Spinal cord (tissue), 9 donors: ENCODE measurements at regions not wholly inside any gene's neighbourhood (a gene's known extent, or its start where the extent isn't known, plus 50 kb on each side); places are given as distances from the start of the nearest gene placed in this dataset.

ENCODE experiments used
- DNase-seq, 6 donors: peaks; one replicate each; pipeline versions ENCODE4 v3.0.0 to v3.0.0-alpha.2; 2013 to 2015; ENCODE audit warnings: low spot score in 6 of 6, low read depth in 4 of 6
- H3K27ac ChIP-seq: one replicate; pipeline ENCODE4 v1.5.1; 2013; ENCODE audit warnings: low read depth, low read length, control low read depth
- H3K27me3 ChIP-seq: one replicate; pipeline ENCODE4 v1.6.1; 2013; ENCODE audit warnings: low read length; ENCODE audit not compliant: control insufficient read depth, insufficient read depth
- H3K36me3 ChIP-seq: one replicate; pipeline ENCODE4 v1.6.1; 2013; ENCODE audit warnings: low read length; ENCODE audit not compliant: control insufficient read depth, insufficient read depth
- H3K4me1 ChIP-seq: one replicate; pipeline ENCODE4 v1.6.1; 2013; ENCODE audit warnings: low read length; ENCODE audit not compliant: control insufficient read depth, insufficient read depth
- H3K4me3 ChIP-seq: one replicate; pipeline ENCODE4 v1.5.1; 2013; ENCODE audit warnings: low read depth, low read length, control low read depth
- H3K9me3 ChIP-seq: one replicate; pipeline ENCODE4 v1.6.1; 2013; ENCODE audit warnings: low read length; ENCODE audit not compliant: control insufficient read depth, insufficient read depth
- WGBS: methylation state at CpG from one replicate; pipeline ENCODE4 v1.1.5; 2013; ENCODE audit warnings: missing lambda C conversion rate; ENCODE audit not compliant: insufficient coverage; 5-methylcytosine and 5-hydroxymethylcytosine counted together
- donor health status: healthy.

GRCh38 chr22:47343611-47344010 is 581.2 kb downstream of the TBC1D22A start:
- Histone ChIP-seq H3K27ac (no peak overlapping the region), H3K4me1 (no peaks in the 10 kb centered on the region), H3K4me3 (no peak overlapping the region), H3K27me3 (no peaks in the 10 kb centered on the region), H3K36me3 (no peaks in the 10 kb centered on the region), H3K9me3 (no peaks in the 10 kb centered on the region)
- no peak for DNase-seq
- 91% methylated on average over 7 of the region's 8 CpGs for WGBS

DNA sequence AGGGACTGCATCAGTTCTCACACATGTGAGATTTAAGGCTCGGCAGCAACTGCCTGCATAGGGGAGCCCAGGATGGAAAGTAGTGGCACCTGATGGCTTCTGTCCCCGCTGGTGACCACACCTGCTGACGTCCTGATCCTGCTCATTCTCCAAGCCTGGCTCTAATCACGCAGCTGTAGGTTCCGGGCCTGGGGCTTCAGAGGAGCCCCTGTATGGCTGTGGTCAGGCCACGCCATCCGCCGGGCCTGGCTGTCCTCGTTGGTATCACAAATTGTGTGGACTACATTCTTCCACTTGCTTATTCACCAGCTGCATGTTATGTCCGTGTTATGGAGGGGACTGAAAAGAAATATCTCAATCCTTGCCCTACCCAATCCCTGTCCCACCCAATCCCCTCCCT is 580.0 kb downstream of the TBC1D22A start:
- 92% methylated on average over 10 of the region's 10 CpGs for WGBS
- DNase-seq = no peak
- Histone ChIP-seq H3K9me3 (no peaks in the 10 kb centered on the region), H3K4me1 (no peaks in the 10 kb centered on the region), H3K27me3 (no peaks in the 10 kb centered on the region), H3K36me3 (no peaks in the 10 kb centered on the region), H3K27ac (no peak overlapping the region), H3K4me3 (no peak overlapping the region)

GRCh38 chr22:47341464-47341863 is 579.0 kb downstream of the TBC1D22A start:
- no peak for DNase-seq
- H3K9me3 ChIP-seq = no peaks in the 10 kb centered on the region
- H3K27me3 ChIP-seq = no peaks in the 10 kb centered on the region
- H3K4me1 ChIP-seq = peaks cover 4% of the 10 kb centered on the region
- 97% methylated on average over 7 of the region's 7 CpGs for WGBS
- H3K36me3 ChIP-seq = no peaks in the 10 kb centered on the region
- H3K4me3 ChIP-seq = no peak overlapping the region
- no peak overlapping the region for H3K27ac ChIP-seq

DNA sequence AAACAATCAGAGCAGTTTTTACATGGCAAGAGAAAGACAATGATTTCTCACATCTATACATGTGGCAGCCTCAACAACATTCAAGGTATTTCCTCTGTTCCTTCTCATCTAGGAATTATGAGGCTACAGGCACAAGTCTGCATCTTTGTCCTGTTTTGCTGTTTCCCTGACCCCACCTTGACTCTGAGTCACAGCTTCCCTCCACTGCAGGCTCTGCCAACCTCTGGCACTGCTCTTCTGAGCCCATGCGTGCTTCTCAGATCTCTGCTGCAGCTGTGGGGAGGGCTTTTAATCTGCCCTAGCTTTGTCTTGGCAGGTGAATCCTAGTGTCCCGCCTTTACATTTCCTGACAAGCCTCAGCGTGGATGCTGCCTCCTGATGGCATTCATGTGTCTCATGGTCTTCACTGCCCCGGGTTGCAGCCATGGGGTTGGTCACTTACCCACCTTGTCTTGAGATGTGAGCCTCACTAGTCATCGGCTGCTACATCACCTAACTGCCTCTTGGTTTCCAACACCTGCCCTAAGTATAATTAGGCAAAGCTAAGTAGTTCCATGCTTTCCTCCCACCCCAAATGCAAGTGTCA is 578.5 kb downstream of the TBC1D22A start:
- H3K36me3 ChIP-seq = no peaks in the 10 kb centered on the region
- no peaks in the 10 kb centered on the region for H3K27me3 ChIP-seq
- no peak overlapping the region for H3K27ac ChIP-seq
- WGBS = 84% methylated on average over 5 of the region's 5 CpGs
- H3K4me3 ChIP-seq = no peak overlapping the region
- peaks cover 4% of the 10 kb centered on the region for H3K4me1 ChIP-seq
- DNase-seq = no peak
- H3K9me3 ChIP-seq = no peaks in the 10 kb centered on the region

GRCh38 chr22:47337161-47337621 is 574.7 kb downstream of the TBC1D22A start:
- Histone ChIP-seq H3K27me3 (no peaks in the 10 kb centered on the region), H3K4me1 (peaks cover 7% of the 10 kb centered on the region), H3K9me3 (no peaks in the 10 kb centered on the region), H3K4me3 (no peak overlapping the region), H3K36me3 (no peaks in the 10 kb centered on the region), H3K27ac (no peak overlapping the region)
- WGBS = 33% methylated on average over 4 of the region's 8 CpGs
- peak; percentile 28 to 77 (median 34) for DNase-seq

- Histone ChIP-seq H3K27me3 (no peaks in the 10 kb centered on the region), H3K9me3 (no peaks in the 10 kb centered on the region), H3K36me3 (no peaks in the 10 kb centered on the region), H3K4me3 (no peak overlapping the region), H3K27ac (no peak overlapping the region), H3K4me1 (peaks cover 7% of the 10 kb centered on the region)
- DNase-seq = no peak
- WGBS = 100% methylated on average over 3 of the region's 3 CpGs
Observed at GRCh38 chr22:47335958-47336357, 573.5 kb downstream of the TBC1D22A start.

DNA sequence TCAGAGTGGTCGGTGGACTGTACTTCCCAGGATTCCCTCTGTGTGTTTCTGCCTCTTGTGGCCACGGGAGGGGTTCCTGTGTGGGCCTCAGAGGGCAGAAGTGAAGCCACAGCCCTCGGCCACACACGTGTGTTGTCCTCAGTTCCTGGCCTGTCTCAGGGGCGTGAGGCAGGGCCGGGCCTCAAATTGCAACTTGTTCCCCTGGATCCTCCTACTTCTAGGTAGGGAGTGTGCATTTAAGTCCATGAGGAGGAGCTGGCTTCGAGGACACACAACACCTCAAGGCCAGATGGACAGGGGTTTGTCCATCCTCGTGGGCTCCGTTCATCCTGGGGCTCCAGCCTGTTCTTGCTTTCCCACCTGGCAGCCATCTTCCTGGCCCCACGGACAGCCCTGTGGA is 573.0 kb downstream of the TBC1D22A start:
- H3K4me1 ChIP-seq = peaks cover 9% of the 10 kb centered on the region

GRCh38 chr22:47334601-47335000 is 572.2 kb downstream of the TBC1D22A start:
- no peak overlapping the region for H3K27ac ChIP-seq
- H3K9me3 ChIP-seq = no peaks in the 10 kb centered on the region
- H3K36me3 ChIP-seq = no peaks in the 10 kb centered on the region
- H3K27me3 ChIP-seq = no peaks in the 10 kb centered on the region
- no peak for DNase-seq
- WGBS = 71% methylated on average over 6 of the region's 7 CpGs
- peaks cover 14% of the 10 kb centered on the region for H3K4me1 ChIP-seq
- no peak overlapping the region for H3K4me3 ChIP-seq

More for the DNA sequence above, 573.0 kb downstream of the TBC1D22A start:
- WGBS = 93% methylated on average over 10 of the region's 10 CpGs
- no peak for DNase-seq
- Histone ChIP-seq H3K27ac (no peak overlapping the region), H3K9me3 (no peaks in the 10 kb centered on the region), H3K27me3 (no peaks in the 10 kb centered on the region), H3K36me3 (no peaks in the 10 kb centered on the region), H3K4me3 (no peak overlapping the region)

GRCh38 chr22:47333625-47334024 is 571.2 kb downstream of the TBC1D22A start:
- DNase-seq = peak in 2 of 6 donors; percentile 25 to 42
- H3K36me3 ChIP-seq = no peaks in the 10 kb centered on the region
- H3K4me3 ChIP-seq = no peak overlapping the region
- H3K27ac ChIP-seq = no peak overlapping the region
- peaks cover 14% of the 10 kb centered on the region for H3K4me1 ChIP-seq
- 100% methylated on average over 1 of the region's 2 CpGs for WGBS
- no peaks in the 10 kb centered on the region for H3K9me3 ChIP-seq
- no peaks in the 10 kb centered on the region for H3K27me3 ChIP-seq

- no peak overlapping the region for H3K4me3 ChIP-seq
- H3K9me3 ChIP-seq = no peaks in the 10 kb centered on the region
- H3K4me1 ChIP-seq = peaks cover 14% of the 10 kb centered on the region
- H3K36me3 ChIP-seq = no peaks in the 10 kb centered on the region
- no peak for DNase-seq
- no peak overlapping the region for H3K27ac ChIP-seq
- no peaks in the 10 kb centered on the region for H3K27me3 ChIP-seq
- 79% methylated on average over 11 of the region's 14 CpGs for WGBS
Observed at GRCh38 chr22:47332246-47332980, 570.0 kb downstream of the TBC1D22A start.
